KMS-11 (cell line): ENCODE measurements at regions not wholly inside any gene's neighbourhood (a gene's known extent, or its start where the extent isn't known, plus 50 kb on each side); places are given as distances from the start of the nearest gene placed in this dataset.

Experiments
- H2AFZ ChIP-seq: fragments of 200-600 bp; sonication (generic); 2 replicates; pipeline ENCODE4 v1.6.1; 2016; ENCODE audit warnings: antibody characterized with exemption, mixed run types, low read depth
- H3K27ac ChIP-seq: fragments of 200-600 bp; sonication (generic); 2 replicates; pipeline ENCODE4 v1.6.1; 2016; ENCODE audit warnings: mild to moderate bottlenecking, mixed run types
- H3K27me3 ChIP-seq: fragments of 200-600 bp; sonication (generic); 2 replicates; pipeline ENCODE4 v1.6.1; 2017; ENCODE audit warnings: mild to moderate bottlenecking, low read depth, mixed run types, moderate library complexity; ENCODE audit not compliant: insufficient read depth
- H3K36me3 ChIP-seq: fragments of 200-600 bp; sonication (generic); 2 replicates; pipeline ENCODE4 v1.6.1; 2017; ENCODE audit warnings: mild to moderate bottlenecking, mixed run types; ENCODE audit not compliant: insufficient read depth
- H3K4me1 ChIP-seq: fragments of 200-600 bp; sonication (generic); 2 replicates; pipeline ENCODE4 v1.6.1; 2016; ENCODE audit warnings: mild to moderate bottlenecking, low read depth, mixed run types; ENCODE audit not compliant: poor library complexity, severe bottlenecking
- H3K4me2 ChIP-seq: fragments of 200-600 bp; sonication (generic); 2 replicates; pipeline ENCODE4 v1.7.0; 2016; ENCODE audit warnings: mild to moderate bottlenecking, mixed run types
- H3K4me3 ChIP-seq: fragments of 200-600 bp; sonication (generic); IDR thresholded peaks from 2 replicates; pipeline ENCODE4 v1.6.1; 2017; ENCODE audit warnings: low read depth, low read length, mixed read lengths; ENCODE audit not compliant: insufficient read depth
- H3K79me2 ChIP-seq: fragments of 200-600 bp; sonication (generic); 2 replicates; pipeline ENCODE4 v1.6.1; 2016; ENCODE audit warnings: low read depth, mixed run types; ENCODE audit not compliant: insufficient read depth
- H3K9ac ChIP-seq: fragments of 200-600 bp; sonication (generic); 2 replicates; pipeline ENCODE4 v1.6.1; 2016; ENCODE audit warnings: mild to moderate bottlenecking, mixed run types
- H4K20me1 ChIP-seq: fragments of 200-600 bp; sonication (generic); 2 replicates; pipeline ENCODE4 v1.6.1; 2016; ENCODE audit warnings: mild to moderate bottlenecking, mixed run types; ENCODE audit not compliant: insufficient read depth
- CTCF ChIP-seq: fragments of 200-600 bp; sonication (generic); conservative IDR thresholded peaks from 2 replicates; pipeline ENCODE4 v1.6.1; 2017; ENCODE audit warnings: low read depth, mild to moderate bottlenecking, antibody characterized with exemption, low read length, moderate library complexity, mixed read lengths

GRCh38 chr12:98465505-98465904 is 49.9 kb upstream of the TMPO start:
- H4K20me1 ChIP-seq: no peaks in the 10 kb centered on the region
- no peaks in the 10 kb centered on the region for H3K36me3 ChIP-seq
- no peaks in the 10 kb centered on the region for H3K79me2 ChIP-seq
- H3K4me3 ChIP-seq: no peak overlapping the region
- no peak overlapping the region for H3K9ac ChIP-seq
- H3K27me3 ChIP-seq: no peaks in the 10 kb centered on the region
- no peaks in the 10 kb centered on the region for H3K4me1 ChIP-seq
- H3K27ac ChIP-seq: no peak overlapping the region
- no peak for TF ChIP-seq CTCF
- H3K4me2 ChIP-seq: no peak overlapping the region
- no peak overlapping the region for H2AFZ ChIP-seq
